HG03439 (cell line): ENCODE measurements at regions not wholly inside any gene's neighbourhood (a gene's known extent, or its start where the extent isn't known, plus 50 kb on each side); places are given as distances from the start of the nearest gene placed in this dataset.

Experiments used
- ATAC-seq: cut with Tn5 transposase; IDR thresholded peaks from one replicate; pipeline ENCODE4 v1.9.1; 2021; ENCODE audit warnings: mild to moderate bottlenecking, moderate library complexity; ENCODE audit not compliant: unreplicated experiment

GRCh38 chr6:122098201-122098678 is 301.2 kb upstream of the HSF2 start:
- no peak for ATAC-seq

GRCh38 chr6:122102026-122102425 is 297.4 kb upstream of the HSF2 start:
- no peak for ATAC-seq

DNA sequence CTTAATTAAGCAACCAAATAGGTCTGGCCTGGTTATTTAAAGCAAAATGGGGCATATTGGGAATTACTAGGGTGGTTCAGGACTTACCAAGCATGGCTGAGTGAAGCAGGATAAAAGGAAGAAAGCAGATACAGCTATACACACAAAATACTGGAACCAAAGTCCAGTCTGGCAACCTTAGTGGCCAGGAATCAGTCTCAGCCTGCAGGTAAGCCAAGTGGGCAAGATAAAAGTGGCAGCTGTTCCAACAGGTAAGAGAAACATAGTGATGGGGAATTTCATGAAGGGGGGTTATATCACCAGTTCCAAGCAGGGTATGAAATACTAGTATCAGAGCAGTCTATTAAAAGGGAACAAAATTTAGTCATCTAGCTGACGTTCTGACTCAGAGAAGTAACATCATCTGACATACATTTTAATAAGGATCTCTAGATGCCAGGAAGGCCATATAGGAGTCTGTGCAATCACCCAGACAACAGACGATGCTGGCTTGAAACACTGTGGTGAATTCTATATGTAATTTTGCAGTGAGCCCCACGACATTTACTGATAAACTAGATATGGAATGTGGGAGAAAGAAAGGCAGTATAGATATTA is 292.1 kb upstream of the HSF2 start:
- ATAC-seq: no peak

GRCh38 chr6:122109075-122109474 is 290.4 kb upstream of the HSF2 start:
- ATAC-seq: no peak

GRCh38 chr6:122114717-122115116 is 284.7 kb upstream of the HSF2 start:
- no peak for ATAC-seq

- ATAC-seq: no peak
These were observed 283.2 kb upstream of the HSF2 start for GRCh38 chr6:122116119-122116834.

DNA sequence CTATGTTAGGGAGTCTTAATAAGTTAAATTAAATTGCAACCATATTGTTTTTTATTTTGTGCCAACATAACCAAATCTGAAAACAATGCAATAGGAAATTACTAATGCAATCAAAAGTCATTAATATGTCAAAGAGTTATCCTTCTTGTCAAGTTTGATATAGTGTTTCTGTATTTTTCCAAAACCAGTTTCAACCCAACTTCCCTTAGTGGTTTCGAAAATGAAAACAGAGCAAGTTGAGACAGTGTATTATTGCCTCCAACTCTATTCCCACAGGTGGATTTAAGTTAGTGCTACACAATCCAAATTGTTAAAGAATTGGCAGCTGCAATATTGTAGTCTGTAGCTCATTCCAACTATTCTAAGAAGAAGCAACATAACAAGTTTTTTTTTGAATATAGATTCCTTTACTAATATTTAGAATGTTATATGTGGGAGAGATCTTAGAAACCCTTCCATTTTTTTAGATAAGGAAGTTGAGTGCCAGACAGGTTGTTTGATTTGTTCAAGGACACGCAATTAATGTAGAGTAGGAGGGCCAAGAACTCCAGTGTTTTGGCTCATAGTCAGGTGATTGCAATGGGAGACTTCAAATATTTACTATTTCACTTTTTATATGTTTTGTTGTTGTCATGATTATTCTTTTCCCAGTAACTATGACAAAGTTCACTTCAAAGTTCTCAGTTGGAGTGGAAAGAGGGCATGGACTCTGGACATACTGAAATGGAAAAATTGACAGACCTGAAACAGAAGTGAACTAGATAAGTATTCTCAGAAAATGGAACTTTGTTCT is 282.4 kb upstream of the HSF2 start:
- ATAC-seq: no peak

GRCh38 chr6:122118945-122119506 is 280.4 kb upstream of the HSF2 start:
- no peak for ATAC-seq

DNA sequence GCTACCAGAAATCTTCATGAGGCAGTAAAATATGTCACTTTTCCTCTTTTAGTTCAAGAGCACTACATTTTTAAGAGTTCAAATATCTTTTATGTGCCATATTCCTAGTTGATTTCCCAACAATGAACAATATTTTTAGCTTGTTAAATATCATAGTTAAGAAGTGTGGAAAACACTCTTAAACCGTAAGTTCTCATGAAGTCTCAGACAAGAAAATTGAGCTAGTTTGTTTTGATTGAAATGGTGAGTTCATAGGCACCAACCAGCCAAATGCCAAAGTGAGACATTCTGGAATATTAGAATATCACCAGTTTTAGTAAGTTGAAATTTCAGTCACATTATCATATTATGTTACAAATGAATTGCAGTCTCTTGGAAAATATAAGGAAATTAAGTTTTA is 277.2 kb upstream of the HSF2 start:
- ATAC-seq: no peak

DNA sequence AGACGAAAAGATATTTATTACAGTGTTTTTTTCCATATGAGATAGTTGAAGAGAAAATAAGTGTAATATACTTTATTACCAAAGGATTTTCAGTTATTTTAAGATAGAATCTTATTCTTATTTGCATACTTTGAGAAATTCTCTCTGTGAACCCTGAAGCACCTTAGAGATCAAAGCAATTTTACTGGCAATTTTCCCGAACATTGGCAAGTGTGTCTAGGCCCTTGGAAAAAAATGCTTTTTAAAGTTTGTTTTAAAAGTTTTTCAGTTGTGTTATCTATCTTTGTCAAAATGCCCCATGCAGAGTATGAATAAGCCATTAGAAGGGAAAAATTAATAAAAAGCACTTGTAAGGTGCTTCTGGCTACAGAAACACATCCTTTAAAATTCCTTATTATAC is 276.8 kb upstream of the HSF2 start:
- no peak for ATAC-seq

- no peak for ATAC-seq
These were observed 274.5 kb upstream of the HSF2 start for GRCh38 chr6:122124908-122125307.

DNA sequence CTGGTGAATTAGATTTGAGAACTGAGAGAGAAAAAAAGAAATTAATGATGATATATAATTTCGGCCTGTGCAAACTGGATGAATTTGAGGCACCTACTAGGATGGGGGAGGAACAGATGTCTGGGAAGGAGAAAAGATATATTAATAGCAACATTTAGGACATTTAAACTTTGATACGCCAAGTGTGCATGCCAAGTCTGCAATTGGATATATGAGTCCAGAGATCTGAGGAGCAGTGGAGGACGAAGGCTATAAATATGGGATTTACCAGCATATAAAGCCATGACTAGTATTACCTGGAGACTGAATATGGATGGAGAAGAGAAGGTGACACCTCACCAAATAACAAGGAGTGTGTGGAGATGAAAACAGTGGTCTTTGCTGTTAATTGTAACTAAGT is 272.6 kb upstream of the HSF2 start:
- no peak for ATAC-seq

DNA sequence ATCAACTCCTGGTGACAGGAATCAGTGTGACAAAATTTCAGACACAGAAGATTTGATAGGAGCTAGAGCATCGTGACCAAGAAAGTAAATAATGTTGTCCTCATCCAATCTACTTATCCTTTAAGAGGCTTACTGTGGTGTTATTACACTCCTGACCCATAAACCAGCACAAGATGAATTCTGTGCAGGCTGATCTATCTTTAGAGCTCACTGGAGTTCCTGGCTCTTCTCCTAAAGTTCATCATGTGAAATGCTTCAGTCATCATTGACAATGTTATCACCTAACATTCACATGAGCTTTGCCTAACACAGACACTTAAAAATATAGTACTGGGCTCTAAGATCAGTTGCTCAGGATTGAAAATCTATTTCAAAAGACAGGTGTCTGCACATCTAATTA is 271.0 kb upstream of the HSF2 start:
- ATAC-seq: no peak

DNA sequence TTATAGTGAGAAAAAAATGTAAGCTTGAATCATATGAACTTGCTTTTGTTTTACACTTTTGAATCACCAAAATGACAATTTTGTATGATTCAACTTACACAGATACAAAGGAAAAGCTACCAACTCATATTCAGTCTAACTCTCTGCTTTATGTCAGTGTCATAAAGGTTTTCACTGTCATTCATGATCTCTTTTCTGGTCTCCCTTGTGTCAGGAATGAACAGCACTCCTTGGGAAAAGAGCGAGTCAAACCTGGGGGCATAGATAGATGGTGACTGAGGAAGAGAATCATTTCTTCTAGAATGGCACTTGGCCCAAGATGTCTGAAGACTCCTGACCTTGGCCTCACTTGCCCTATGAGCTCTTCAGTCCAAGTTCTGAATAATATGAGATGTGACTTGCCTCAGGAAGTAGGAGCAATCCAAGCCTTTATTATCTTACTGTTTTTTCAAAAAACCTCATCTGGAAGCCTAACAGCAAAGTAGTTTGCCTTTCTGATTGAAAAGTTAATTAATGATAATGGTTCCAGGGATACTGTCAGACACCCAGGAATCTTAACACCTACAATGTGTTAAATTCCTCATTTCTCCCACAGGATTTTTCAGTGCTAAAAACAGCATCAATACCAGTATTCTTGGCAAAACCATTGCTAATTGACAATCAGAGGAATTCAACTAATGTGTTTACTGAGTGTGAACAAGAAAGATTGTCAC is 270.0 kb upstream of the HSF2 start:
- no peak for ATAC-seq

DNA sequence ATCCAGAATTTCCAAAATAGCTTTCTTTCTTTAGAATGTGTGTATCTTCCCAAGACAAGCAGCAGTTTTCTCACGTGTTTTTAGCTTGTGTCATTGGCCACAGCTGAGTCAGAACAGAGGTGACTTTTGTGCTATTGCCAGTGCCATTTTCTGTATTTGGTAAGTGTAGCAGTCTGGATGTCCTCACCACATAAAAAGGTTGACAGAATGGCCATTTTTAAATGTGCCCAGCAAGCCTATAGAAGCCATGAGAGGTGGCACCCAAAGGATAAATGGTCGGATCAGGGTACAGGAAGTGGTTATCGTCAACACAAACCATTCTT is 269.5 kb upstream of the HSF2 start:
- ATAC-seq: no peak

DNA sequence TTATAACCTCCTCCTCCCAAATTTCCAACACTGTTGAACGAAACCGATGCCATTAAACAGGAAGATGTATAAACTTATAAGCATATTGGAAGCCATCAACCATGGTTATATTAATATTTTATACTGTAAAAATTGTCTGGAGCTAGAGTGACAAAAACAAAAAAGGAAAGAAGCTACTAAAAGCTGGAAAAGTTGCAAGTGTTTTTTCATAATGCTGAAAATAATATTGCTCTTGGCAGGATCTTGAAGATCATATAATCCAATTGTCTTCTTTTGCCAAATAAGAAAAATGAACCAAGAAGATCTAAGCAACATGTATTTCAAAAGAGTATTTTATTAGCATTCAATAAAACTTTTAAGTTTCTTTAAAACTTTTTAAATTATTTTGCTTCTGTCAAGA is 268.9 kb upstream of the HSF2 start:
- no peak for ATAC-seq

GRCh38 chr6:122136386-122136785 is 263.1 kb upstream of the HSF2 start:
- no peak for ATAC-seq

- ATAC-seq: no peak
These were observed 259.4 kb upstream of the HSF2 start for GRCh38 chr6:122140031-122140430.

GRCh38 chr6:122141246-122141645 is 258.2 kb upstream of the HSF2 start:
- ATAC-seq: no peak

DNA sequence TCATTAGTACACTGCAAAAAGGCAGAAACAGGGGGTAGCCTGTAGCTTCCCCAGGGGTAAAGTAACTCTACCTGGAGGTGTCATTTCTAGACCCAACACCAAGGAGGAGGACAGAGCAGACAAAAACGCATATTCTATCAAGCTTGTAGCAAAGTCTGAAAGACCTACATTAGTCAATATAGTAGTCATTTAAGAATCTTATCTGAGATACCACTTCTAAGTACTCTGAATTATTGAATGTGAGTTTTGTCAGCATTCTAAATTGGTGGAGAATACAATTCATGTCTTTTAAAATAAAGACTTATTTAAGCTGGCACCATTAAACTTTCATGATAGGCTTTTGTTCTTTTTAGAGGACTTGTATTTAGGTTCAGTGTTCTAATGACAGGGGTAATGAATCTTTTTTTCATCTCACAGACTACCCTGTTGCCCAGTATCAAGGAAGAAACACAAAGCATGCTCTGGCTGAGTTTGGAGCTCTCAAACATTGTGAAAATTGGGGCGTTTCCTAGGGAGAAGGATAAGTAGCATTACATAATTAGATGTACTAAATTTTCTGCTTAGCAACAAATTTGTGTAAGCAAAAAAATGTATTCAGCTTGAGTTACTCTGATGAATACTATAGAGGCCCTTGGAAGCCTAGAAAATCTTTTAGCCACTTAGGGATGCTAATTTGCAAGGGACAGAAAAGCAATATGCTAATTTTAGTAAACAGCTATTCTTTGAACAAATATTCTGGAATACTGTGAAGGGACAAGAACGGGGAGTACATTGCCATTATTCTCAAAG is 255.4 kb upstream of the HSF2 start:
- no peak for ATAC-seq
